Fibroblast of lung (primary cell): ENCODE measurements at regions not wholly inside any gene's neighbourhood (a gene's known extent, or its start where the extent isn't known, plus 50 kb on each side); places are given as distances from the start of the nearest gene placed in this dataset.

ENCODE experiments used
- EZH2 ChIP-seq: IDR thresholded peaks from 2 replicates; pipeline ENCODE4 v1.5.1; 2012; ENCODE audit warnings: low read length, control low read depth, mild to moderate bottlenecking; ENCODE audit errors: missing control alignments
- TF ChIP-seq, protein P1 (sequence below), 2 donors: IDR thresholded peaks in 1 of 2; conservative IDR thresholded peaks in 1 of 2; 1 replicate in 1 of 2; 2 replicates in 1 of 2; pipeline ENCODE4 v1.5.1; 2011 to 2012; ENCODE audit warnings: low read length in 2 of 2, control low read depth in 1 of 2, inconsistent platforms in 1 of 2, low read depth in 1 of 2, mild to moderate bottlenecking in 1 of 2

DNA sequence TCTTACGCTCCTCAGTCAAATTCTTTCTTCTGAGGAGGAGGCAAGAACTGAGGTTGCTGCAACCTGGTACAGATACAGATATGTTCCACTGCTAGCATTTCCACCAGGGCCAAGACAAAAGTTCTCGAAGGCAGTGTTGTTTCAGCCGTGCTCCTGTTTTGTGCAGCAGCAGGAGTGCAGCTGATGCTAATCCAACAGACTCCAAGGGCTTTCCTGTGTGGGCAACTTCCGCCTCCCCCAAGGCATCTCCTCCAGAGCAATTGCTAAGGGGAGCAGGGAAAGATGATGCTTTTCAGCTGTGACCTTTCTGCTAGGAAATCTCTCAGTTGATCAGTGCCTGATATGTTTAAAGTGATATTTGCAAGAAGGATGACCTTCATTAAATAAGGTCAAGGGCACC is 52.6 kb upstream of the DAPL1 start:
- TF ChIP-seq, protein P1, sequence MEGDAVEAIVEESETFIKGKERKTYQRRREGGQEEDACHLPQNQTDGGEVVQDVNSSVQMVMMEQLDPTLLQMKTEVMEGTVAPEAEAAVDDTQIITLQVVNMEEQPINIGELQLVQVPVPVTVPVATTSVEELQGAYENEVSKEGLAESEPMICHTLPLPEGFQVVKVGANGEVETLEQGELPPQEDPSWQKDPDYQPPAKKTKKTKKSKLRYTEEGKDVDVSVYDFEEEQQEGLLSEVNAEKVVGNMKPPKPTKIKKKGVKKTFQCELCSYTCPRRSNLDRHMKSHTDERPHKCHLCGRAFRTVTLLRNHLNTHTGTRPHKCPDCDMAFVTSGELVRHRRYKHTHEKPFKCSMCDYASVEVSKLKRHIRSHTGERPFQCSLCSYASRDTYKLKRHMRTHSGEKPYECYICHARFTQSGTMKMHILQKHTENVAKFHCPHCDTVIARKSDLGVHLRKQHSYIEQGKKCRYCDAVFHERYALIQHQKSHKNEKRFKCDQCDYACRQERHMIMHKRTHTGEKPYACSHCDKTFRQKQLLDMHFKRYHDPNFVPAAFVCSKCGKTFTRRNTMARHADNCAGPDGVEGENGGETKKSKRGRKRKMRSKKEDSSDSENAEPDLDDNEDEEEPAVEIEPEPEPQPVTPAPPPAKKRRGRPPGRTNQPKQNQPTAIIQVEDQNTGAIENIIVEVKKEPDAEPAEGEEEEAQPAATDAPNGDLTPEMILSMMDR (conservative IDR thresholded peaks at IDR 0.05 in 1 of 2, IDR thresholded peaks at IDR 0.05 in 1 of 2; ENCODE audit: low read depth in 1 of 2, low read length in 2 of 2), result no peak
- no peak for TF ChIP-seq EZH2
